ENCODE measurements at regions not wholly inside any gene's neighbourhood (a gene's known extent, or its start where the extent isn't known, plus 50 kb on each side); places are given as distances from the start of the nearest gene placed in this dataset.

DNA sequence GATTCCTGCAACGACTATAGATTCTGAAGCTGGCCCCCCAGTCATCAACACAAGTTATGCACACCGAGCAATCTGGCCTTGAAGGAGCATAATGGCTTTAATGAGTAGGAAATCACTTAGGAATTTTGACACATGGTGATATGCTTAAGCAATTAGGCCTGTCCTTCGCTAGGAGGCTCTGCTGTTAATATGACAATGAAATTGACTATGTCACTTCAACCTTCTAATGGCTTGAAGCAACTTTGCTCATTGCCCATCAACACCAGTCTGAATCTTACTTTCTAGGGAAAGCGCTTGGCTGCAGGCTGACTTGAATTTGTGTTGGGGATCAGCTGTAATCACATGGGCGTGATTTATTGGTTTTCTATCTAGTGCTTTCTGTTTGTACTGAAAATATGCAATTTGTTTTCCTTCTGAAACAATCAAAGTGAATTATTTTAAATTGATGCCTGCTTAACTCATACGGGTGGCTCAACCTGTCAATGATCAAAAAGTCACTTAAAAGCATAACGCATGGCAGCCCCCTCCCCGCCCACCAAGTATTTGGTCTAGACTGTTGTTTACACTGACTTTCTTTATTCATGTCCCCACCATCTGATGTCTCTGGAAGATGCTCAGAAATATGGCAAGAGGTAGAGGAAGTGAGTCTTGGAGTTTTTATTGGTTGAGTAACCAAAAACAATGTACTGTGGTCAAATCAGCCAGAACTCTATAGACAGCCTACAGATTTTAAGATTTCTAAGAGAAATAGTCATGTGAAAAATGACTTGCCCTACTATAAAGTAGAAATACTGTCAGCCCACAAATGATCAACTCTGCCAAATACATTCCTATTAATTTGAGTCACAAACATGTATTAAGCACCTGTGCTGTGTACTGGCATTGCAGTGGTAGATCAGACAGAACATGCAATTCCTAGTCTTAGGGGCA lies 344.9 kb downstream of the RBM43 start:
- H3K9me3 ChIP-seq (ENCODE audit: control insufficient read depth, low read length), result no peaks in the 10 kb centered on the region
- H3K79me2 ChIP-seq, result no peaks in the 10 kb centered on the region
- TF ChIP-seq, protein P1, sequence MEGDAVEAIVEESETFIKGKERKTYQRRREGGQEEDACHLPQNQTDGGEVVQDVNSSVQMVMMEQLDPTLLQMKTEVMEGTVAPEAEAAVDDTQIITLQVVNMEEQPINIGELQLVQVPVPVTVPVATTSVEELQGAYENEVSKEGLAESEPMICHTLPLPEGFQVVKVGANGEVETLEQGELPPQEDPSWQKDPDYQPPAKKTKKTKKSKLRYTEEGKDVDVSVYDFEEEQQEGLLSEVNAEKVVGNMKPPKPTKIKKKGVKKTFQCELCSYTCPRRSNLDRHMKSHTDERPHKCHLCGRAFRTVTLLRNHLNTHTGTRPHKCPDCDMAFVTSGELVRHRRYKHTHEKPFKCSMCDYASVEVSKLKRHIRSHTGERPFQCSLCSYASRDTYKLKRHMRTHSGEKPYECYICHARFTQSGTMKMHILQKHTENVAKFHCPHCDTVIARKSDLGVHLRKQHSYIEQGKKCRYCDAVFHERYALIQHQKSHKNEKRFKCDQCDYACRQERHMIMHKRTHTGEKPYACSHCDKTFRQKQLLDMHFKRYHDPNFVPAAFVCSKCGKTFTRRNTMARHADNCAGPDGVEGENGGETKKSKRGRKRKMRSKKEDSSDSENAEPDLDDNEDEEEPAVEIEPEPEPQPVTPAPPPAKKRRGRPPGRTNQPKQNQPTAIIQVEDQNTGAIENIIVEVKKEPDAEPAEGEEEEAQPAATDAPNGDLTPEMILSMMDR (IDR thresholded peaks at IDR 0.05), result no peak
- H3K4me2 ChIP-seq (ENCODE audit: low read length), result no peak overlapping the region
- no peak overlapping the region for H2AFZ ChIP-seq
- no peaks in the 10 kb centered on the region for H3K4me1 ChIP-seq
- no peak overlapping the region for H3K9ac ChIP-seq
- H3K36me3 ChIP-seq (ENCODE audit: control insufficient read depth, insufficient read depth, low read length), result no peaks in the 10 kb centered on the region
- no peaks in the 10 kb centered on the region for H3K27me3 ChIP-seq (ENCODE audit: control insufficient read depth, insufficient read depth, low read length)
- H3K4me3 ChIP-seq (ENCODE audit: low read depth, low read length), result no peak overlapping the region
- H3K27ac ChIP-seq, result no peak overlapping the region

DNA sequence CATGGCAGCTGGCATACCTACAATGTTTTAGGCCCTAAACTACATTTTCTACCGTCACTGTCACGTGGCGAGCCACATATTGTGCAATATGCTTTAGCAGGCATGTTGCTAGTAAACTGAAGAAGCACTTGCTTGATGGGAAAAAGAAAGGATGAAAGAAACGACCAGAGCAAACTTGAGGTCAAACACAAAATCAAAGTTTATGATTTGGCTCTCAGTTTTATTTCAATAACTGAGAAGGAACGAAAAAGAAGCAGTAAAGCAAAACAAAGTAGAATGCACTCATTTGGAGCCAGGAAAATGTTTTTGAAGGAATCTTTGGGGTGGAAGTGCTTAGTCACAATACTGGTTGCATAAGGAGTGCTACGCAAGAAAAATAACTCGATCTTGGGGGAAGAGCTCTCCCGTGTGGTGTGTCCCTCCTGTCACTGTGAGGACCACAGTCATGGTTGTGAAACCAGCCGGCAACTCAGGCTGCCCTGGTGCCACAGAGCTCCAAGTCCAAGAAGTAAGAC lies 349.8 kb downstream of the RBM43 start:
- Histone ChIP-seq H3K9me3 (ENCODE audit: control insufficient read depth, low read length) (no peaks in the 10 kb centered on the region), H2AFZ (no peak overlapping the region), H3K36me3 (ENCODE audit: control insufficient read depth, insufficient read depth, low read length) (no peaks in the 10 kb centered on the region), H3K27ac (no peak overlapping the region), H3K4me2 (ENCODE audit: low read length) (no peak overlapping the region), H3K4me3 (ENCODE audit: low read depth, low read length) (no peak overlapping the region), H3K4me1 (no peaks in the 10 kb centered on the region), H3K27me3 (ENCODE audit: control insufficient read depth, insufficient read depth, low read length) (no peaks in the 10 kb centered on the region), H3K79me2 (no peaks in the 10 kb centered on the region), H3K9ac (no peak overlapping the region)
- TF ChIP-seq, protein P1 (IDR thresholded peaks at IDR 0.05), result no peak

DNA sequence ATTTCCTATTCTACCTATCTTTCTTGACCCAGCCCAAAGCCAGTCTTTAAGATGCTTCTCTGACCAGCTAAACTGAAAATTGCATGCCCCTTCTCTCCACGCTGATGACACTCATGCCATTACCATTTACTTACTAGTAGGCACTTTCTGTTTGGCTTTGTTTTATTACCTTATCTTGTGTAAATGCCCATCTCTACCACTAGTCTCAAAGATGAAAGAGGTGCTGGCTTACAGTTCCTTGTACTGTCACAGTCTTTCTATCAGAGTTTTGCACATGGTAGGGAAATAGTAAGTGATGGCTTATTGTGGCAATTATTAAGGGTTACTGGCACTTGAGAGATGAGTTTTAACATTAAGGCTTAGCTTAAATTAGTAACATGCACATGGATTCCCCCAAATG lies 352.1 kb downstream of the RBM43 start:
- TF ChIP-seq, protein P1 (IDR thresholded peaks at IDR 0.05), result no peak
- Histone ChIP-seq H3K9me3 (ENCODE audit: control insufficient read depth, low read length) (no peaks in the 10 kb centered on the region), H3K4me2 (ENCODE audit: low read length) (no peak overlapping the region)

DNA sequence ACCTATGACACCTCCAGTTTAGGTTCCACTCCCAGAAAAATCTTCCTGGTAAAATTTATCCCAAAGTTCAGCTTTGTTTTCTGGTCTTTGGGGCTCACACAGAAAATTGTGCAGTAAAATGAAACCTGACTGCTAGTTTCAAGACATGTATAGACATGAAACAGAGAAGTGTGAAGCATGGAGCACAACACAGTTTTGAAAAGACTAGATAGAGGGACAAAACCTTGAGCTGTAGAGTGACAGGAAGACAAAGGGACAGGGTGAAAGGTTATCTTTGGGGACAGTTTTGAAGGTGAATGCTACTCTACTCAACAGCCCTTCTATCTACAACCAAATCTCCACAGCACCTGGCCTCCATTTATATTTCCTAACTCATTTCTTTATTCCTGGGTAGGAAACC lies 352.6 kb downstream of the RBM43 start:
- Histone ChIP-seq H3K9ac (no peak overlapping the region), H3K36me3 (ENCODE audit: control insufficient read depth, insufficient read depth, low read length) (no peaks in the 10 kb centered on the region), H3K27me3 (ENCODE audit: control insufficient read depth, insufficient read depth, low read length) (no peaks in the 10 kb centered on the region), H2AFZ (no peak overlapping the region), H3K79me2 (no peaks in the 10 kb centered on the region), H3K4me3 (ENCODE audit: low read depth, low read length) (no peak overlapping the region), H3K4me2 (ENCODE audit: low read length) (no peak overlapping the region), H3K9me3 (ENCODE audit: control insufficient read depth, low read length) (no peaks in the 10 kb centered on the region), H3K4me1 (no peaks in the 10 kb centered on the region), H3K27ac (no peak overlapping the region)
- TF ChIP-seq, protein P1 (IDR thresholded peaks at IDR 0.05), result no peak

More for the DNA sequence above, 352.1 kb downstream of the RBM43 start:
- no peak overlapping the region for H3K9ac ChIP-seq
- H3K27me3 ChIP-seq (ENCODE audit: control insufficient read depth, insufficient read depth, low read length), result no peaks in the 10 kb centered on the region
- no peaks in the 10 kb centered on the region for H3K4me1 ChIP-seq
- no peaks in the 10 kb centered on the region for H3K36me3 ChIP-seq (ENCODE audit: control insufficient read depth, insufficient read depth, low read length)
- no peak overlapping the region for H2AFZ ChIP-seq
- H3K79me2 ChIP-seq, result no peaks in the 10 kb centered on the region
- H3K4me3 ChIP-seq (ENCODE audit: low read depth, low read length), result no peak overlapping the region
- no peak overlapping the region for H3K27ac ChIP-seq
